AG08396 (cell line): ENCODE measurements at regions not wholly inside any gene's neighbourhood (a gene's known extent, or its start where the extent isn't known, plus 50 kb on each side); places are given as distances from the start of the nearest gene placed in this dataset.
A peak's percentile ranks its signal among the peaks of the same experiment; 100 is the strongest.

Source experiments
- DNase-seq: peaks from one replicate; pipeline ENCODE4 v3.0.0; 2012; ENCODE audit warnings: low spot score, mixed read lengths

- DNase-seq: no peak
These were observed 118.1 kb upstream of the ERCC6L2 start for GRCh38 chr9:95757439-95757838.

- peak; percentile 78 for DNase-seq
These were observed 118.5 kb upstream of the ERCC6L2 start for GRCh38 chr9:95756986-95757385.

GRCh38 chr9:95756101-95756500 is 119.4 kb upstream of the ERCC6L2 start:
- no peak for DNase-seq

- DNase-seq: no peak
These were observed 120.1 kb upstream of the ERCC6L2 start for GRCh38 chr9:95755421-95755730.

- DNase-seq: no peak
These were observed 120.7 kb upstream of the ERCC6L2 start for GRCh38 chr9:95754533-95755420.

GRCh38 chr9:95753762-95754465 is 121.6 kb upstream of the ERCC6L2 start:
- no peak for DNase-seq

GRCh38 chr9:95752129-95752731 is 123.3 kb upstream of the ERCC6L2 start:
- DNase-seq: no peak

GRCh38 chr9:95751520-95751790 is 124.0 kb upstream of the ERCC6L2 start:
- no peak for DNase-seq

- no peak for DNase-seq
These were observed 124.6 kb upstream of the ERCC6L2 start for GRCh38 chr9:95750725-95751519.

GRCh38 chr9:95749493-95749892 is 126.0 kb upstream of the ERCC6L2 start:
- no peak for DNase-seq

GRCh38 chr9:95746408-95747180 is 128.9 kb upstream of the ERCC6L2 start:
- DNase-seq: no peak

- no peak for DNase-seq
These were observed 132.7 kb upstream of the ERCC6L2 start for GRCh38 chr9:95742821-95743220.

GRCh38 chr9:95741631-95742030 is 133.9 kb upstream of the ERCC6L2 start:
- no peak for DNase-seq

- DNase-seq: no peak
These were observed 135.1 kb upstream of the ERCC6L2 start for GRCh38 chr9:95740217-95741004.

GRCh38 chr9:95738438-95738837 is 137.1 kb upstream of the ERCC6L2 start:
- no peak for DNase-seq

- no peak for DNase-seq
These were observed 138.5 kb upstream of the ERCC6L2 start for GRCh38 chr9:95736891-95737522.

GRCh38 chr9:95736370-95736769 is 139.1 kb upstream of the ERCC6L2 start:
- DNase-seq: no peak

- no peak for DNase-seq
These were observed 139.8 kb upstream of the ERCC6L2 start for GRCh38 chr9:95735701-95736100.

- no peak for DNase-seq
These were observed 141.5 kb upstream of the ERCC6L2 start for GRCh38 chr9:95733741-95734666.
